ENCODE measurements at regions not wholly inside any gene's neighbourhood (a gene's known extent, or its start where the extent isn't known, plus 50 kb on each side); places are given as distances from the start of the nearest gene placed in this dataset.
"Not testable (repeated sequence)": the region's sequence is repeated elsewhere in the genome, so short reads cannot be mapped to it uniquely, and the experiment has no call there.

GRCh38 chr7:120186688-120187087, 86.3 kb upstream of the KCND2 start:
- TF ChIP-seq CTCF (IDR thresholded peaks at IDR 0.05) = no peak
- no peak for TF ChIP-seq ZFX (IDR thresholded peaks at IDR 0.05; ENCODE audit: borderline replicate concordance)
- no peak overlapping the region for H3K27ac ChIP-seq

GRCh38 chr7:120189623-120190022, 83.4 kb upstream of the KCND2 start:
- TF ChIP-seq CTCF (IDR thresholded peaks at IDR 0.05) = no peak
- no peak for TF ChIP-seq ZFX (IDR thresholded peaks at IDR 0.05; ENCODE audit: borderline replicate concordance)

DNA sequence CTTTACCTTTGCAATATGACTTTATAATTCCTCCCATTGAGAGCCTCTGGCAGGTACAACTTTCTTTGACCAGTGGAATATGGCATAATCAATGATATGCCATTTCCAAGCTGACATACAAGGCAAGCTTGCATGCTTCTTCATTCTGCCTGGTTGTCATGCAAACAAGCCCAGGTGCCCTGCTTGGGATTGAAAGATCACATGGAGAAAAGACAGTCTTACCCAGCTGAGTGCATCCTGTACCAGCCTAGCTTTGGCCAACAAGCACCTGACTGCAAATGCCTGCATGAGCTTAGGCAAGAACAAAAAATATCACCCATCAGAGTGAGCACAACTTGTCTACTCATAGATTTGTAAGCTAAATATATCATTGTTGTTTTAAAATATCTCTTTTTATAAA, 82.9 kb upstream of the KCND2 start:
- TF ChIP-seq ZFX (IDR thresholded peaks at IDR 0.05; ENCODE audit: borderline replicate concordance) (no peak), CTCF (IDR thresholded peaks at IDR 0.05) (no peak)
- no peak overlapping the region for H3K27ac ChIP-seq

More at GRCh38 chr7:120189623-120190022, 83.4 kb upstream of the KCND2 start:
- H3K27ac ChIP-seq = no peak overlapping the region

- no peak overlapping the region for H3K27ac ChIP-seq
- TF ChIP-seq CTCF (IDR thresholded peaks at IDR 0.05) (no peak), ZFX (IDR thresholded peaks at IDR 0.05; ENCODE audit: borderline replicate concordance) (no peak)
These were observed 82.4 kb upstream of the KCND2 start for GRCh38 chr7:120190566-120190965.

GRCh38 chr7:120191423-120191822, 81.6 kb upstream of the KCND2 start:
- H3K27ac ChIP-seq = not testable (repeated sequence)

DNA sequence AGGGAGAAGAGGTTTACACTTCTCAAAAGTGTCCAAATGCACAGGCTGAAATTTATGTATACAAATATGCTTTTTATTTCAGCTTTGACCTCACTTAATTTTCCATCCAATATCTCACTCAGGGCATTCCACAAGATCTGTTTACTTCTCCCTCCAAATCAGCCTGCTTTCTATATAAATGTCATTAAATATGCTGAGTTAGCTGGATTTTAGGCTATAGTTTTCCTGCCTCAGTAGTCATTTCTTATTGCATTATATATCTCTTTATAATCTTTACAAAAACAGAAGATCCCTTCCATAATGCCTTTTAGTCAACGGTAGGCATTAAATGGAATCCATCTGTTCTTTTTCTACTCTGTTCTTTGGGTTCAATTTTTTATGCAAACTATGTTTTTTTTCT, 71.7 kb upstream of the KCND2 start:
- no peak overlapping the region for H3K27ac ChIP-seq
- TF ChIP-seq ZFX (IDR thresholded peaks at IDR 0.05; ENCODE audit: borderline replicate concordance) = no peak
- TF ChIP-seq CTCF (IDR thresholded peaks at IDR 0.05) = no peak

- no peak overlapping the region for H3K27ac ChIP-seq
- no peak for TF ChIP-seq CTCF (IDR thresholded peaks at IDR 0.05)
These were observed 67.9 kb upstream of the KCND2 start for GRCh38 chr7:120205101-120205500.

- H3K27ac ChIP-seq = no peak overlapping the region
- TF ChIP-seq CTCF (IDR thresholded peaks at IDR 0.05) (no peak), ZFX (IDR thresholded peaks at IDR 0.05; ENCODE audit: borderline replicate concordance) (no peak)
These were observed 65.9 kb upstream of the KCND2 start for GRCh38 chr7:120207037-120207436.

All from 22Rv1 (cell line).